ENCODE measurements at regions not wholly inside any gene's neighbourhood (a gene's known extent, or its start where the extent isn't known, plus 50 kb on each side); places are given as distances from the start of the nearest gene placed in this dataset.

DNA sequence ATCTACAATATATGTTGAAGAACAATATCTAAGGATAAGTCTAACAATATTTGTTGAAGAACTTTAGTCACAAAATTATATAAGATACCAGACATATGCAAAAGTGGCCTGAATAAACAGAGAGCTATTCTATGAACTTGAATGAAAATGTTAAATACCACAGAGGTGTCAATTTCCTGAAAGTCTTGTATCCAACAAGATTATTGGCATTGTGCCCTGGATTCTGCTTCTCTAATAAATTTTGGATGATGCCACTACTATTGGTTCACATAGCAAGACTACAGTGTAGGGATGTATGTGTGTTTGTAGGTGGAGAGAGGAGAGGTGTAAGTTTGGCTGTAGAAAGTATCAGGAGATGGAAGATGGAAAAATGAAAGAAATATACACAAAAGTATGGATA, 731.8 kb upstream of the RGMB start:
- TF ChIP-seq, protein P1, sequence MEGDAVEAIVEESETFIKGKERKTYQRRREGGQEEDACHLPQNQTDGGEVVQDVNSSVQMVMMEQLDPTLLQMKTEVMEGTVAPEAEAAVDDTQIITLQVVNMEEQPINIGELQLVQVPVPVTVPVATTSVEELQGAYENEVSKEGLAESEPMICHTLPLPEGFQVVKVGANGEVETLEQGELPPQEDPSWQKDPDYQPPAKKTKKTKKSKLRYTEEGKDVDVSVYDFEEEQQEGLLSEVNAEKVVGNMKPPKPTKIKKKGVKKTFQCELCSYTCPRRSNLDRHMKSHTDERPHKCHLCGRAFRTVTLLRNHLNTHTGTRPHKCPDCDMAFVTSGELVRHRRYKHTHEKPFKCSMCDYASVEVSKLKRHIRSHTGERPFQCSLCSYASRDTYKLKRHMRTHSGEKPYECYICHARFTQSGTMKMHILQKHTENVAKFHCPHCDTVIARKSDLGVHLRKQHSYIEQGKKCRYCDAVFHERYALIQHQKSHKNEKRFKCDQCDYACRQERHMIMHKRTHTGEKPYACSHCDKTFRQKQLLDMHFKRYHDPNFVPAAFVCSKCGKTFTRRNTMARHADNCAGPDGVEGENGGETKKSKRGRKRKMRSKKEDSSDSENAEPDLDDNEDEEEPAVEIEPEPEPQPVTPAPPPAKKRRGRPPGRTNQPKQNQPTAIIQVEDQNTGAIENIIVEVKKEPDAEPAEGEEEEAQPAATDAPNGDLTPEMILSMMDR (IDR thresholded peaks at IDR 0.05; ENCODE audit: low read length), result no peak
- no peak for TF ChIP-seq EZH2 (IDR thresholded peaks at IDR 0.05; ENCODE audit: borderline replicate concordance, low read length)

All from OCI-LY1 (cell line).